Astrocyte of the cerebellum (primary cell): ENCODE measurements at regions not wholly inside any gene's neighbourhood (a gene's known extent, or its start where the extent isn't known, plus 50 kb on each side); places are given as distances from the start of the nearest gene placed in this dataset.

Experiments
- DNase-seq: peaks from one replicate; pipeline ENCODE4 v3.0.0-alpha.2; 2011; ENCODE audit warnings: low read depth
- H3K4me3 ChIP-seq: 2 replicates; pipeline ENCODE4 v1.5.1; 2011; ENCODE audit warnings: mild to moderate bottlenecking, low read depth, low read length, moderate library complexity
- CTCF ChIP-seq: IDR thresholded peaks from 2 replicates; pipeline ENCODE4 v1.5.1; 2012; ENCODE audit warnings: low read length, low read depth, moderate library complexity, mild to moderate bottlenecking; ENCODE audit errors: missing control alignments
- in situ Hi-C: cut with HindIII; loops from 2 replicates; pipeline ENCODE4 v1.10.0; 2017; ENCODE audit warnings: low sequenced_read_pairs

GRCh38 chr14:56027916-56028712 is 90.1 kb upstream of the PELI2 start:
- DNase-seq, result no peak
- in situ Hi-C loops, result no loop called here
- no peak overlapping the region for H3K4me3 ChIP-seq
- TF ChIP-seq CTCF, result no peak

- no peak for DNase-seq
- no peak overlapping the region for H3K4me3 ChIP-seq
- in situ Hi-C loops, result no loop called here
- no peak for TF ChIP-seq CTCF
These were observed 81.9 kb upstream of the PELI2 start for GRCh38 chr14:56036353-56036752.

GRCh38 chr14:56040121-56040520 is 78.1 kb upstream of the PELI2 start:
- H3K4me3 ChIP-seq, result no peak overlapping the region
- in situ Hi-C loops, result no loop called here
- no peak for TF ChIP-seq CTCF
- DNase-seq, result no peak

GRCh38 chr14:56044196-56044595 is 74.0 kb upstream of the PELI2 start:
- TF ChIP-seq CTCF, result no peak
- in situ Hi-C loops, result no loop called here
- DNase-seq, result no peak
- H3K4me3 ChIP-seq, result no peak overlapping the region

GRCh38 chr14:56046546-56046945 is 71.7 kb upstream of the PELI2 start:
- in situ Hi-C loops, result no loop called here
- H3K4me3 ChIP-seq, result no peak overlapping the region
- DNase-seq, result no peak
- TF ChIP-seq CTCF, result no peak

GRCh38 chr14:56046996-56047395 is 71.2 kb upstream of the PELI2 start:
- no peak for TF ChIP-seq CTCF
- no peak overlapping the region for H3K4me3 ChIP-seq
- DNase-seq, result no peak
- in situ Hi-C loops, result no loop called here
